ENCODE measurements at regions not wholly inside any gene's neighbourhood (a gene's known extent, or its start where the extent isn't known, plus 50 kb on each side); places are given as distances from the start of the nearest gene placed in this dataset.
"Not testable (repeated sequence)": the region's sequence is repeated elsewhere in the genome, so short reads cannot be mapped to it uniquely, and the experiment has no call there.

GRCh38 chr1:143709606-143710259 is 262.1 kb downstream of the FAM72C start:
- not testable (repeated sequence) for TF ChIP-seq CTCF (IDR thresholded peaks at IDR 0.05; ENCODE audit: poor library complexity, severe bottlenecking); POLR2AphosphoS5 (IDR thresholded peaks at IDR 0.05); TAF1 (IDR thresholded peaks at IDR 0.05; ENCODE audit: low read depth); MXI1 (conservative IDR thresholded peaks at IDR 0.05; ENCODE audit: poor library complexity, severe bottlenecking); EP300 (conservative IDR thresholded peaks at IDR 0.05; ENCODE audit: poor library complexity, severe bottlenecking); REST (IDR thresholded peaks at IDR 0.05; ENCODE audit: borderline replicate concordance); SMC3 (conservative IDR thresholded peaks at IDR 0.05; ENCODE audit: poor library complexity)

Data from neural cell (in vitro differentiated cells).